Heart right ventricle (tissue), 16 donors: ENCODE measurements at regions not wholly inside any gene's neighbourhood (a gene's known extent, or its start where the extent isn't known, plus 50 kb on each side); places are given as distances from the start of the nearest gene placed in this dataset.
A peak's percentile ranks its signal among the peaks of the same experiment; 100 is the strongest.

Source experiments
- ATAC-seq, 8 donors: fragments of 200-7000 bp; cut with Tn5 transposase; one replicate each; pipeline ENCODE4 v1.9.1; 2020; ENCODE audit warnings: mild to moderate bottlenecking in 8 of 8, moderate library complexity in 8 of 8, moderate number of reproducible peaks in 1 of 8
- DNase-seq, 2 donors: peaks; one replicate each; pipeline ENCODE4 v3.0.0-alpha.2; 2020
- H3K27ac ChIP-seq, 10 donors: fragments of 200-600 bp; sonication (generic) in 2 of 10; one replicate each; pipeline versions ENCODE4 v1.5.0 to v1.8.0; 2020 to 2022; ENCODE audit warnings: mild to moderate bottlenecking in 3 of 10
- H3K27me3 ChIP-seq, 7 donors: fragments of 200-600 bp; one replicate each; pipeline ENCODE4 v1.8.0; 2021 to 2022; ENCODE audit warnings: mild to moderate bottlenecking in 2 of 7
- H3K36me3 ChIP-seq, 9 donors: fragments of 200-600 bp; sonication (generic) in 1 of 9; one replicate each; pipeline versions ENCODE4 v1.5.0 to v1.8.0; 2020 to 2022; ENCODE audit warnings: mild to moderate bottlenecking in 2 of 9
- H3K4me1 ChIP-seq, 9 donors: fragments of 200-600 bp; sonication (generic) in 1 of 9; one replicate each; pipeline versions ENCODE4 v1.5.0 to v1.8.0; 2020 to 2022; ENCODE audit warnings: mild to moderate bottlenecking in 4 of 9
- H3K4me3 ChIP-seq, 10 donors: fragments of 200-600 bp; sonication (generic) in 2 of 10; one replicate each; pipeline versions ENCODE4 v1.5.0 to v1.8.0; 2020 to 2022; ENCODE audit warnings: mild to moderate bottlenecking in 7 of 10, moderate library complexity in 2 of 10
- H3K9me3 ChIP-seq, 11 donors: fragments of 200-600 bp in 10 of 11; sonication (generic) in 2 of 11; one replicate each; pipeline versions ENCODE4 v1.5.0 to v1.8.0; 2013 to 2022; ENCODE audit warnings: mild to moderate bottlenecking in 2 of 11, control low read depth in 1 of 11, moderate library complexity in 1 of 11
- WGBS, 2 donors: extraction: QIAGEN DNeasy Blood & Tissue Kit; methylation state at CpG; one replicate each; pipeline ENCODE4 v1.1.7; 2013; ENCODE audit warnings: inconsistent platforms in 1 of 2; 5-methylcytosine and 5-hydroxymethylcytosine counted together
- intact Hi-C, 10 donors: fragments of 100-400 bp; cut with DNase I; formaldehyde crosslinking; loops; one replicate each; pipeline versions ENCODE4 v1.11.1 to v1.14.2; 2022
- TF ChIP-seq, protein P1 (sequence below), 9 donors: fragments of 200-600 bp; sonication (generic) in 2 of 9; IDR thresholded peaks; one replicate each; pipeline versions ENCODE4 v1.5.0 to v1.8.0; 2021 to 2022; ENCODE audit warnings: antibody characterized with exemption in 9 of 9, mild to moderate bottlenecking in 5 of 9, moderate library complexity in 1 of 9
- donor health status: Arrhythmogenic right ventricular cardiomyopathy.
- donor health status: ischemic (EF 13 %, LVEDD 7.1; RV severe dilation, severe dysfunction).
- donor health status: healthy with polysubstance abuse.
- donor health status: DM: no; HTN: yes; CAD: no.
- donor health status: DM: no; HTN: no; CAD: no.
- donor health status: ischemic (EF 25% LVEDD 6.9; RV normal size, moderate dysfunction).
- donor health status: ischemic (EF 25% LVEDD 5.7; RV mildly dilated, moderate dysfunction).
- donor health status: healthy.
- donor health status: DM: yes; HTN: yes; CAD: no.
- donor health status: Ischemic cardiomyopathy.
- donor health status: ischemic (EF 35%, LVEDD 5.7; RV mildly dilated, moderate dysfunction).
- donor health status: nonischemic (EF 11% LVEDD 7.7; RV severe dilation, severe dysfunction).
- donor health status: DM: yes; HTN: yes; CAD: no.
- donor health status: PGD.
- donor health status: ischemic (EF 29% LVEDD 5.4; RV normal size, mild dysfunction).
- donor health status: nonischemic (EF 23%, LVEDD 6.1; RV moderate dilation, normal function).

DNA sequence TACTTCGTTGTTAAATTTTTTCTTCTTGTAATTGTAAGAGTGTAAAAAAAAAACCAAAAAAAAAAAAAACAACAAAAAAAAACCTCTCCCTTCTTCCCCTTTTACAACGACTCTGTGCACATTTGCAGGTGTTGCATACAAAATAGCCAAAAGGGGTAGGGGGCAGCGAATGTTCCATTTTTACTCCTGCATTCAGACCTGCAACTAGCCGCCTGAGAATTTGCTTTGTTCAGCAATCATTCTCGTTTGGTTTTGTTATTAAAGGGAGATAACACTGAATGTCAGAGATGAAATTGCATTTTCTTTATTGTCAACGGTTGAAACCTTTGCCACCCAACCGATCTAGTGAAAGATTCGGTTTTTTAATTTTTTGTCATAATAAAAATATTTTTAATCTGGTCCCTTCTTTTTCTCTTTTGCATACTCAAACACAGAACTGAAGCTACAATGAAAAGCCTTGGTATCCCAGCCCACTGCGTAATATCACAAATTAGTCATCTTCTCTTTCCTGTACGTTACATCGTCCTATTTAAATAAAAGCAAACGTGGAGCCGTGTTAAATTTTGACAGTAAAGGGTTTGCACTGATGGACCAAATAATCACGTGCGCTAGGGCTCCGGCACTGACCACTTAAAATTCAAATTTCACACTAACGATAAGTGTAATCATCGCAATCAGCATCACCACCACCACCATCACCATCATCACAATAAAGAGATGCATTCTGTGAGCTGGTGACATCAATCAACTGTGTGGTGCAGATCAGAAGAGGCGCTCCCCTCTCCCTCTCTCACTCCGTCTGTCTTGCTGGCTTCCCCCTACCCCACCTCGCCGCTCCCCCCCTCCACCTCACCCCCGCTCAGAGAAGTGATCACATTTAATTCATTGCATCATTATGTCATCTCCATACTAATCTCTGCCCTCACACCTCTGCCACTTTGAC, 406.2 kb upstream of the PSMD7 start:
- Histone ChIP-seq H3K4me3 (peak overlapping the region in 7 of 10 donors; percentile 6 to 42 (median 30)), H3K27ac (peak overlapping the region in 1 of 10 donors; percentile 21), H3K36me3 (no peaks in the 10 kb centered on the region), H3K4me1 (peaks cover 0 to 10% (median 0%) of the 10 kb centered on the region in 9 donors), H3K27me3 (peaks cover 0 to 73% (median 53%) of the 10 kb centered on the region in 7 donors), H3K9me3 (no peaks in the 10 kb centered on the region)
- ATAC-seq (no peak), DNase-seq (no peak)
- TF ChIP-seq, protein P1, sequence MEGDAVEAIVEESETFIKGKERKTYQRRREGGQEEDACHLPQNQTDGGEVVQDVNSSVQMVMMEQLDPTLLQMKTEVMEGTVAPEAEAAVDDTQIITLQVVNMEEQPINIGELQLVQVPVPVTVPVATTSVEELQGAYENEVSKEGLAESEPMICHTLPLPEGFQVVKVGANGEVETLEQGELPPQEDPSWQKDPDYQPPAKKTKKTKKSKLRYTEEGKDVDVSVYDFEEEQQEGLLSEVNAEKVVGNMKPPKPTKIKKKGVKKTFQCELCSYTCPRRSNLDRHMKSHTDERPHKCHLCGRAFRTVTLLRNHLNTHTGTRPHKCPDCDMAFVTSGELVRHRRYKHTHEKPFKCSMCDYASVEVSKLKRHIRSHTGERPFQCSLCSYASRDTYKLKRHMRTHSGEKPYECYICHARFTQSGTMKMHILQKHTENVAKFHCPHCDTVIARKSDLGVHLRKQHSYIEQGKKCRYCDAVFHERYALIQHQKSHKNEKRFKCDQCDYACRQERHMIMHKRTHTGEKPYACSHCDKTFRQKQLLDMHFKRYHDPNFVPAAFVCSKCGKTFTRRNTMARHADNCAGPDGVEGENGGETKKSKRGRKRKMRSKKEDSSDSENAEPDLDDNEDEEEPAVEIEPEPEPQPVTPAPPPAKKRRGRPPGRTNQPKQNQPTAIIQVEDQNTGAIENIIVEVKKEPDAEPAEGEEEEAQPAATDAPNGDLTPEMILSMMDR (IDR thresholded peaks at IDR 0.05): no peak
- 25 to 31% methylated on average over 23 of the region's 23 CpGs for WGBS, 2 donors
- intact Hi-C loops: no loop called here

DNA sequence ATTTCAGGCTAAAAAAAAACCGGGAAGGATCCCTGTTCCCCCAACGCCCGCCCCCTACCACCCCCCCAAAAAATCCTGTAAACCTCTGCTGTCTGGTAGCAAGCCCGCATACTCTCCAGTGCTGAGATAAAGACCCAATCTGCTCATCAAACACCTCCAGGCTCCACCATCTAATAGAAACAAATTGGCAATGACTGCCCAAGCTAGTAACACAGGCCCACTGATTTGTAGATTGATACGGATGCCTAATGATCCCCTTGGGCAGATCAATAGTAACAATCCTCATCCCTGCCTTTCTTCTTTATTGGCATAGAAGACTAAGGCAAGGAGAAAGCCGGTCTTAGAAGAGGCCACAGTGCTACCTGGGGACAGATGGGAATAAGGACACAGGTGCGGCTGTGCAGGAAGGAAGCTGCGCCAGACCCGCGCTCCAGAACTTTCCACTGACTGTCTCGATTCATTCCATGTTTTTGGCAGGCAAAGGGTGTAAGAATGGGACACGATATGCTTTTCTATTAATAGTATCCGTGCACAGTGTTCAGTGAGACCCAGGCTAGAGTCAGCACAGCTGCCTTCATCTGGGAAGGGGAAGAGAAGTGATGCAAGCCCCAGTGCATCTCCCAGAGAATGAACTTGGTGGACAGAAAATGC, 407.6 kb upstream of the PSMD7 start:
- ATAC-seq (peak in 7 of 8 donors; percentile 67 to 95 (median 84)), DNase-seq (peak in 1 of 2 donors; percentile 15)
- Histone ChIP-seq H3K36me3 (no peaks in the 10 kb centered on the region), H3K27me3 (peaks cover 0 to 68% (median 53%) of the 10 kb centered on the region in 7 donors), H3K4me3 (peak overlapping the region in 1 of 10 donors; percentile 41), H3K4me1 (peaks cover 0 to 15% (median 0%) of the 10 kb centered on the region in 9 donors), H3K27ac (peak overlapping the region in 4 of 10 donors; percentile 18 to 48 (median 21)), H3K9me3 (no peaks in the 10 kb centered on the region)
- 27 to 31% methylated on average over 13 of the region's 13 CpGs for WGBS, 2 donors
- intact Hi-C loops: loop anchor here in 3 of 10 donors (10.0 kb wide), 3 partner anchors 66 to 1764 kb away; no protein-coding TSS in a partner anchor
- TF ChIP-seq, protein P1 (IDR thresholded peaks at IDR 0.05): no peak

DNA sequence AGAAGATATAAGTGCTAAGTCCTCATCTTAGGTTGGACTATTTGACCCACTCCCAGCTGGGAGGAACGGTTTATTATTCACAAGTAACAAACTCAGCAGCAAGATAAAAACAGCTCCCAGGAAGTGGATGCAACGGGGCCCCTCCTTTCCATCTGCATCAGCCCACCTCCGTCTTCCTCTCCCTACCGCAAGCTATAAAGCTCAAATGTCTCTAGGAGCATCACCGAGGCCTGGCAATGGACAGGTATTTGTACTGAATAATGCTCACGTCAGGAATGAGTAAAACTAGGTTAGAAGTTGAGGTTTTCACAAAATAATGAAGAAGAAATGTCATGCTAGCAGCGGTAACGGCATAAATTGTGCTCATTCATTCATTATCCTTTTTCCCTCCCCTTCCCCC, 408.7 kb upstream of the PSMD7 start:
- Histone ChIP-seq H3K4me1 (peaks cover 0 to 15% (median 0%) of the 10 kb centered on the region in 9 donors), H3K4me3 (no peak overlapping the region), H3K9me3 (no peaks in the 10 kb centered on the region), H3K36me3 (no peaks in the 10 kb centered on the region), H3K27me3 (peaks cover 0 to 68% (median 53%) of the 10 kb centered on the region in 7 donors), H3K27ac (peak overlapping the region in 1 of 10 donors; percentile 48)
- intact Hi-C loops: loop anchor here in 3 of 10 donors (10.0 kb wide), 3 partner anchors 67 to 1763 kb away; no protein-coding TSS in a partner anchor
- DNase-seq: no peak
- 57 to 61% methylated on average over 8 of the region's 8 CpGs for WGBS, 2 donors
- TF ChIP-seq, protein P1 (IDR thresholded peaks at IDR 0.05): no peak
- ATAC-seq: no peak

- intact Hi-C loops: loop anchor here in 3 of 10 donors (10.0 kb wide), 3 partner anchors 68 to 1762 kb away; no protein-coding TSS in a partner anchor
Measured at GRCh38 chr16:73886426-73886825, 410.2 kb upstream of the PSMD7 start.

More at GRCh38 chr16:73886426-73886825, 410.2 kb upstream of the PSMD7 start:
- H3K9me3 ChIP-seq: no peaks in the 10 kb centered on the region
- no peak for DNase-seq
- ATAC-seq: no peak
- H3K36me3 ChIP-seq: no peaks in the 10 kb centered on the region
- no peak overlapping the region for H3K27ac ChIP-seq
- TF ChIP-seq, protein P1 (IDR thresholded peaks at IDR 0.05): no peak
- H3K27me3 ChIP-seq: peaks cover 0 to 56% (median 45%) of the 10 kb centered on the region in 7 donors
- H3K4me1 ChIP-seq: peaks cover 0 to 15% (median 0%) of the 10 kb centered on the region in 9 donors
- 88% methylated on average over 10 of the region's 10 CpGs for WGBS, 2 donors
- no peak overlapping the region for H3K4me3 ChIP-seq
